Coronary artery (tissue), 2 donors: ENCODE measurements at regions not wholly inside any gene's neighbourhood (a gene's known extent, or its start where the extent isn't known, plus 50 kb on each side); places are given as distances from the start of the nearest gene placed in this dataset.

Experiments
- DNase-seq: peaks from one replicate; pipeline ENCODE4 v3.0.0-alpha.2; 2017; ENCODE audit warnings: low spot score
- H3K27ac ChIP-seq, 2 donors: fragments of 200-600 bp; sonication (generic); one replicate each; pipeline ENCODE4 v1.5.1; 2016 to 2019
- H3K4me3 ChIP-seq: fragments of 200-600 bp; sonication (generic); 2 replicates; pipeline ENCODE4 v1.5.1; 2016; ENCODE audit warnings: mild to moderate bottlenecking, moderate library complexity
- CTCF ChIP-seq: fragments of 200-600 bp; sonication (generic); IDR thresholded peaks from one replicate; pipeline ENCODE4 v1.5.1; 2019; ENCODE audit warnings: antibody characterized with exemption

GRCh38 chr4:19857991-19858390 is 393.7 kb upstream of the SLIT2 start:
- no peak for DNase-seq
- no peak for TF ChIP-seq CTCF
- H3K4me3 ChIP-seq = no peak overlapping the region
- no peak overlapping the region for H3K27ac ChIP-seq

- TF ChIP-seq CTCF = no peak
- Histone ChIP-seq H3K4me3 (no peak overlapping the region), H3K27ac (no peak overlapping the region)
- DNase-seq = no peak
These were observed 394.3 kb upstream of the SLIT2 start for GRCh38 chr4:19857380-19857779.

- Histone ChIP-seq H3K27ac (no peak overlapping the region), H3K4me3 (no peak overlapping the region)
- TF ChIP-seq CTCF = no peak
- DNase-seq = no peak
These were observed 400.8 kb upstream of the SLIT2 start for GRCh38 chr4:19850909-19851308.

GRCh38 chr4:19844446-19844845 is 407.3 kb upstream of the SLIT2 start:
- TF ChIP-seq CTCF = no peak
- Histone ChIP-seq H3K27ac (no peak overlapping the region), H3K4me3 (no peak overlapping the region)
- no peak for DNase-seq

- DNase-seq = no peak
- no peak for TF ChIP-seq CTCF
- H3K4me3 ChIP-seq = no peak overlapping the region
- H3K27ac ChIP-seq = no peak overlapping the region
These were observed 409.2 kb upstream of the SLIT2 start for GRCh38 chr4:19842471-19842870.

GRCh38 chr4:19838858-19839257 is 412.8 kb upstream of the SLIT2 start:
- Histone ChIP-seq H3K4me3 (no peak overlapping the region), H3K27ac (no peak overlapping the region)
- DNase-seq = no peak
- TF ChIP-seq CTCF = no peak

GRCh38 chr4:19835429-19835828 is 416.3 kb upstream of the SLIT2 start:
- no peak for DNase-seq
- TF ChIP-seq CTCF = no peak
- Histone ChIP-seq H3K27ac (no peak overlapping the region), H3K4me3 (no peak overlapping the region)
